ENCODE measurements at regions not wholly inside any gene's neighbourhood (a gene's known extent, or its start where the extent isn't known, plus 50 kb on each side); places are given as distances from the start of the nearest gene placed in this dataset.

DNA sequence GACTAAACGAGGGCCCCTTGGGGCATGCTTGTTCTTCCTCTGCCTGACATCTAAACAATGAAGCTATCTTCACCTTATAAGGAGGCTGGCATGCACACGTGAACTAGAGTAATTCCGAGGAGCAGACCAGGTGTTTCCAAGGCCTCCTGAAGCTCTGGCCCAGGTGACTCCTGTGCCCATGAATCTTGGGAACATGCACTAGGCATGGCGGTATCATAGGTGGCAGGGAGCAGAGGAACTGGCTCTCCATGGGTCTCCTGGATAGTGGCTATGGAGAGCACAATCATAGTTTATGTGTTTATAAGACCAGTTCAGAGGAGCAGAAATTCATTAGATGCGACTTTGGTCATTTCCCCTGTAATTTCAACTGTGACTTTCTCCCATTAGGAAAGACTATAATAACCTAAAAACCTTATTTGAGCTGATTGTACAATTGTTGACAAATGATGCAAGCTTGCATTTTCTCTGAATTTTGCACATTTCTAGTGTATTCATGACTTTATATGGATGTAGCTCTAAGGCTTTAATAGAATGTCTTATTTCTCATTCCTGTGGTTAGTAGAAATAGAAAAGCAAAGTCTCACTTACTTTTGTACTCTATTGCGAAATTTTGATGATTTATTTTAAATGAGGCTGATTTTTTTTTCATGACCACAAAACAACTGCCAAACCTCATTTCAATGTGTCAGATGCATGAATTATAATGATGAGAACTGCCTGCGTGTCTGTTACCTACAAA is 135.3 kb upstream of the RPS23 start:
- DNase-seq, result peak; percentile 90

DNA sequence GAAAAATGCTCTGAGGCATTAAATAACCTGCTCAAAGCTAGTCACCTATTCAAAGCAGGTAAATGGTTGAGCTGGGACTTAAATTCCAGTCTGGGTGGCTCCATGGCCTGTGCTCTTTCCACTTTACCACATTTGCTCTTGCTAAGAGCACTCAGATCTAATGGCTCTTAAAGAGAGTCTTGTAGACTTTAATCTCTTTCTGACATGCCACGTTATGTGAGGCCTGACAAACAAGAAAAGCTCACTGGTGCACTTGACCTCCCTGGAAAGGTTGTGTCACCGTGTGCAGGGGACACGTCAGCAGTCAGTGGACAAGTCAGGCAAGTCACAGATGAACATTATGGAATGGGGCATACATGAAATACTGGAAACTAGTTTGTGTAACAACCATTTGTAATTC is 129.9 kb upstream of the RPS23 start:
- DNase-seq, result no peak

DNA sequence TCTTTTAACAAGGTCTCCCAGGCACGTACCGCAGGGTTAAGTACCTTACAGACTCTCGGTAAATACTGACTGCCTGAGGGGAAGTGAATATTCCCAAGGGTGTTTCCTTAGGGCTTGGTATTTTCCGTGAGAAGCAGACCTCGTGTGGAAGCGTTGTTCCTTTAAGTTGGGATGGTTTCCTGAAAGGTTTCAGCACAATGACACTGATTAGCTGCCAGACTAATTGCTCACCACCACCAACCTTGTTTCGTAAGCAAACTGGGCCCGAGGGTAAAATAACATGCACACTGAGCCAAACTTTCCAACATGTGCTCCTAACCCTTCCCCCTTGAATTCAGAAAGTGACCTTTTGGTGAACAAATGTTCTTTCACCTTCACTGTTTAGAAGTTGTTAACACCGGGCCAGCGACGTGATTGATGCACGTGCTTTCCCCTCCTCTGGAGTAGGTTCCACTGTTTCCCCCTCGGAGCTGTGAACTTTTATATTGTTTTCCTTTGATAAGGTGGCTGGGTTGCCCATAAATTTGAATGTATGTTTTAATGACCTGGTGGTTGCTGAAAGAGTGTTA is 128.1 kb upstream of the RPS23 start:
- peak; percentile 30 for DNase-seq

DNA sequence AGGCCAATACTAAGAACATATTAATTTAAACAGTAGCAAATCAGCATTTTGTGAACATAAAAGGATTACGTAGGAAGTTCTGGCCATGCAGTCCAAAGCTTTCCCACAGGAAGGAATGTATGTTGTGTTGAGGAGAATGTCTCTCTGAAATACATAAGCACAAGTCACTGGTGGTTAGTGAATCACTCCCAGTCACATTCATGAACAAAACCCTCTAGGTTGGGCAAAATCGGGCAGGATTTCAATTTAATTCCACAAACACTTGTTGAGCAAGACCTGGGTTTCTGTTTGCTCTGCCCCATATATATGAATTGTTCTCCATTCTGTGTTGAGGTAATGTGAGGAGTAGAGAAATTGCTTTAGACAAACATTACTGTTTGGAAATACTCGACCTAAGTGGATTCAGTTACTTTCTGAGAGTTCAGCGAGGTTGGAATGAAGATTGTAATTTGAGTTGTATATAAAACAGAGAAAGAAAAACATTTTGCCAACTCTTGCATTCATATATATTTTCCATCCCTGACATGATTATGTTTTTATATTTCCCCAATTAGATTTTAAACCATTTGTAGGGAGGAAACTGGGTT is 127.6 kb upstream of the RPS23 start:
- DNase-seq, result peak; percentile 84

- peak; percentile 89 for DNase-seq
These were observed 127.0 kb upstream of the RPS23 start for GRCh38 chr5:82405161-82405560.

DNA sequence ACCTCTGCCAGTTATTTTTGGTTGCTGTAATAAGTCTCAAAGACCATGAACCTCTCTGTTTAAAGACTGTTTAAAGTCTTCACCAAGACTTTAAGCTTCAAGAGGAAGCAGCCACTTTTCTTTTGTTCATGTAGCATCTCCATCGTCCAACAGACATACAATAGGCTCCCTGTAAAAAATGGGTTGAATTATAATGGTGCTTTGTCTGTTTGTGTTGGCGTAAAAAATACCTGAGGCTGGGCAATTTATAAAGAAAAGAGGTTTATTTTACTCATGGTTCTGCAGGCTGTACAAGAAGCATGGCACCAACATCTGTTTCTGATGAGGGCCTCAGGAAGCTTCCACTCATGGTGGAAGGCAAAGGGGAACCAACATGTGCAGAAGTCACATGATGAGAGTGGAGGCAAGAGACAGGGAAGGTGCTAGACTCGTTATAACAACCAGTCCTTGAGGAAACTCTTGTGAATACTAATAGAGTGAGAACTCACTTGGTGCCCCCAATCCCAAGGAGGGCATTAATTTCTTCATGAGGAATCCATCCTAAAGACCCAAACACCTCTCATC is 126.3 kb upstream of the RPS23 start:
- DNase-seq, result no peak

GRCh38 chr5:82403724-82404123 is 125.6 kb upstream of the RPS23 start:
- DNase-seq, result no peak

- no peak for DNase-seq
These were observed 124.9 kb upstream of the RPS23 start for GRCh38 chr5:82403026-82403425.

DNA sequence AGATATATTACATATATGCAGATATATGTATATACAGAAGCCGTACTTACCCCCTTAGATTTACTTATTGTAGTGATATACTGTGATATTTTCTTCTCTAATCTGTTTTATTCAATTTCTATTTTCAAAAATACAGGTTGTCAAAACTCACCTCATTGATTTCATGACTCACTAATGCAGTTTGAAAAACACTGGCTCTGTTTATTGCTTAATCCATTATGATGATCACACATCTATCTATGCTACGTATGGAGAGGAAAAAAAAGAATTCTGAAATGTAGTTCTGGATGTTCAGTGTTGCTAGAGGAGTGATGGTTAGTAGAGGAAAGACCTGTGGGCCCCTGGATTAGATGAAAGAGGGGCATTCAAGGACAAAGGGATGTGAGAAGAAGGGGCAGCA is 121.0 kb upstream of the RPS23 start:
- no peak for DNase-seq

DNA sequence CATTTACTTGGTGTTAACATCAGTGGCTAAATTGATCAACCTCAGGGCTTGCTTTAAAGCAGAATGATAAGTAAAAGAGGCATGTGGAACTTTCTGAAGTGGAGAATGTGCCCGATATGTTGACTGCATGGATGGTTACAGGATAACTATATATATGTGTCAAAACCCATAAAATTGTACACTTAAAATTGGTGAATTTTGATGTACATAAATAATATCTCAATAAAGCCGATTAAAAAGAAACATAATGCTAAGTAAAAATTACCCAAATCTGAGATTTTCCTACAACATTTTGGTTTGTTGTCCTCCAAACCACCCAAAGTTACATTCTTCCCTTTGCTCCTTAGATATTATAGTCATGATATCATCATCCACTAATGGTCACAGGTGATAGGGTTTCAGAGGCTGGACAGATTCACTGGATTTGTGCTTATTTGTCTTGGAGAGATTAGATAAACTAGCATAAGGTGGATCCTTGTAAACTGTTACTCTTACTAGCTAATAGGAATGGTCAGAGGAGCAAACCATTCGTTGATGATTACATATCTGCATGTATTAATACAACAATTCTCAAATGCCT is 119.7 kb upstream of the RPS23 start:
- DNase-seq, result peak; percentile 56

GRCh38 chr5:82396871-82397514 is 118.8 kb upstream of the RPS23 start:
- peak; percentile 99 for DNase-seq

- no peak for DNase-seq
These were observed 118.2 kb upstream of the RPS23 start for GRCh38 chr5:82396396-82396795.

DNA sequence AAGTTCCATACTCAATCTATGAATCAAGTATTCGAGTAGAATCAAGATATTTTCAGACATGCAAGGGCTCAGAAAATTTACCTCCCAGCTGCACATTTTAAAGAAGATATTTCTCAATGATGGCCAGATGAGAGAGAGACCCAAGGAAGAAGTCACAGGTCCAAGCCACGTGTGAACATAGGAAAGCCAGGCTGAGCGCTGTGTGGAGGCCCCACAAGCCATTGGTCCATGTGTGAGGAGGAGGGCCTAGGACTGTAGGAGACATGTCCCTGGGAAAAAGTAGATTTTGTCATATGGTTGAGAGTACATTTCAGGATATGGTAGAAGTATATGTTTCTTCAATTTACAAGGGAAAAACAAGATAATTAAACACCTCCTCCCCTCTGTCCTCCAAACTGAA is 115.8 kb upstream of the RPS23 start:
- DNase-seq, result no peak

GRCh38 chr5:82390088-82390487 is 111.9 kb upstream of the RPS23 start:
- no peak for DNase-seq

GRCh38 chr5:82389347-82389746 is 111.2 kb upstream of the RPS23 start:
- no peak for DNase-seq

GRCh38 chr5:82388181-82388580 is 110.0 kb upstream of the RPS23 start:
- no peak for DNase-seq

DNA sequence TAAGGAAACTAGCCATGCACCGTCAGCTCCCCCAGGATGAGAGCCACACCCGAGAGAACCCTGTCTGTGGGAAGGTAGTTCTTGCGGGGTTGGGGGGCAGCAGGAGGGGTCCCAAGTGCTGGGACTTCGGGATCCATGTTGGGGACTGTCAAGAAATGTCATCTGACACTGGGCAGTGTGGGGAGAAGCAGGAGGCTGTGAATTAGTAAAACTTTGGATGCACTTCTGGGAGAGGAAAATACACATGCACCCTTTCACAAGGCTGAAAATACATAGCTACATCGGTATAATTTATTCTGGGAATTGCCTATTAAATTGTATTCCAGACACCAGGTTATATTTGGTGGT is 109.6 kb upstream of the RPS23 start:
- DNase-seq, result no peak

DNA sequence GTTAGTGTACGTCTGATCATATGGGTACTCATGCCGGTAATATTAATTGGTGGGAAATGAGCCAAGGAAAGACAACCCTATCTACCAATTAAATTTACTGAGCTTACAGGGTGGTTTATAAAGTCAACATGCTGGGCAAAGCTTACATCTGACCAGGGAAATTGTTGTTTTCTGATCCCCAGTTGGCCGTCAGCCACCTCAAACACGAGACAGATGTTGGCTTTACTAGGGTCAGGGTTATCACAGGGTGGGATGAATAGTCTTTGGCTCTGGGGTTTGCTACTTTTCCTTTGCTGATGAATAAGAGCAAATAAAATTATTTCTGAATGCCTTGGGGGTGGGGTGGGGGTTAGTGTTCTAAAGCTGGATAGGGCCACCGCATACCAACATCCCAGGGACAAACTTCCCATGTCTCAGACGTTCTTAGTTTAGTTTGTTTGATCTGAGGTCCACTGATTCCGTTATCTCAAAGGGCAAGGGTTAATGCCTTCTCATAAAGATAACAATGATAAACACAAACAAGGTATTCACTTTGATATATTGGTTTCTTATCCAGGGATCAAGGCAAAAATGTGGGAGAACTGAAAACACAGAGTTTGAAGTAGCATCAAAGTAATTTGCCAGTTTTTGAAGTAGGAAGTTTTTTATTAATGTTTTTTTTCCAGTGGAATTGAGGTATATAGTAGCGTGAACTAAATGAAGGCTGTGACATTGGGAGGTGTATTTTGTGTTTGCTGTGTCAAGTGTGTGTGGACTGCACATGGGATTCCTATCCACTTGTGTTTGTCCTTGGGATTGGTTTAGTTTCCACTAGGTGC is 109.1 kb upstream of the RPS23 start:
- peak; percentile 14 for DNase-seq

DNA sequence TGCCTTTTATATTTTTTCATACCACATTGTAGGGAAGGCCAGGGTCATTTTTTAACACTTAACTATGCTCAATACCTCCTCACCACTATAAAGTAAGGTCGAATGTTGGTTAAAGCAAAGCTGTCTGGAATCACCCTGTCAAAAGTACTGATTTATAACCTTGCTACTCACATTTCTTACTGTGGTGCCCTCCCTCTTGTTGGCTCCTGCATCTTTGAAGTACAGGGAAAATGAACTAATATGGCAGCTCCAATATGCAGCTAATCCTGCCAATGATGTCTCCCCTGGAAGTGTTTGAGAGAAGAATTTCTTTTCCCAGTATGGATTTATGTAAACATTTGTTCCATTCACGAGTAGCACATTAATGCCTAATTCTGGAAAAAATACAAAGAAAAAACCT is 108.4 kb upstream of the RPS23 start:
- peak; percentile 14 for DNase-seq

- no peak for DNase-seq
These were observed 106.0 kb upstream of the RPS23 start for GRCh38 chr5:82384034-82384750.

- no peak for DNase-seq
These were observed 103.4 kb upstream of the RPS23 start for GRCh38 chr5:82381591-82381990.

DNA sequence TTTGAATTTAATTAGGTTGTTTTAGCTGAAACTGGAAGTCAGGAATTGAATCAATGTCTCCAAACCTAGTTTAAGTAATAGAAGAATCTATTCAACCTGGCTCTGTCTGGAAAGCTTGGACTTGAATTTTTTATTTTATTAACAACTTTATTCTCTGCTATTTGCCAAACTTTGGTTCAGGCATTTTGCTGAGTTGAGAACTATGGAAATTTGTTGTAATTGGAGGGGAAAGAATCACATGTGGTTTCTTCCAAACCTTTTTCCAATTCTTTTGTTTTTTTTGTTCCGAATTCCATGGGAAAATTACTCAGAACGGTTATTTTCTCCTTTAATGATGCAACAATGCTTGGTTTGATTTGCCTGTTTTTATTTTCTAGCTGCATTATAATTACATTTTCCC is 98.2 kb upstream of the RPS23 start:
- DNase-seq, result no peak

All from kidney glomerular epithelial cell (primary cell).